ENCODE measurements at regions not wholly inside any gene's neighbourhood (a gene's known extent, or its start where the extent isn't known, plus 50 kb on each side); places are given as distances from the start of the nearest gene placed in this dataset.
"Not testable (repeated sequence)": the region's sequence is repeated elsewhere in the genome, so short reads cannot be mapped to it uniquely, and the experiment has no call there.

GRCh38 chr5:39526914-39527477, 102.2 kb upstream of the DAB2 start:
- H3K27me3 ChIP-seq (ENCODE audit: control insufficient read depth, insufficient read depth, low read length), result no peaks in the 10 kb centered on the region
- no peak overlapping the region for H3K9ac ChIP-seq (ENCODE audit: low read length in 3 of 3)
- TF ChIP-seq CTCF (IDR thresholded peaks at IDR 0.05; ENCODE audit: borderline replicate concordance, extremely low read depth, insufficient read depth), result no peak
- H3K36me3 ChIP-seq (ENCODE audit: control insufficient read depth in 2 of 3, insufficient read depth in 3 of 3, low read length in 3 of 3), result no peaks in the 10 kb centered on the region
- H3K27ac ChIP-seq (ENCODE audit: low read depth in 2 of 2, low read length in 2 of 2), result peak overlapping the region; percentile 5 to 13
- peak in 2 of 5 donors; percentile 28 to 64 for DNase-seq
- no peak overlapping the region for H3K4me3 ChIP-seq (ENCODE audit: low read length in 3 of 3)
- H3K9me3 ChIP-seq (ENCODE audit: control insufficient read depth in 2 of 3, insufficient read depth in 1 of 3, low read length in 3 of 3), result no peaks in the 10 kb centered on the region
- no peak for FAIRE-seq
- intact Hi-C loops (cut with DNase I), result no loop called here
- H3K4me1 ChIP-seq (ENCODE audit: control insufficient read depth in 2 of 3, insufficient read depth in 2 of 3, low read depth in 1 of 3, low read length in 3 of 3), result no peaks in the 10 kb centered on the region

- H3K27ac ChIP-seq (ENCODE audit: low read depth in 2 of 2, low read length in 2 of 2); H3K9me3 ChIP-seq (ENCODE audit: control insufficient read depth in 2 of 3, insufficient read depth in 1 of 3, low read length in 3 of 3); FAIRE-seq; H3K4me1 ChIP-seq (ENCODE audit: control insufficient read depth in 2 of 3, insufficient read depth in 2 of 3, low read depth in 1 of 3, low read length in 3 of 3); DNase-seq; H3K27me3 ChIP-seq (ENCODE audit: control insufficient read depth, insufficient read depth, low read length); H3K9ac ChIP-seq (ENCODE audit: low read length in 3 of 3); H3K4me3 ChIP-seq (ENCODE audit: low read length in 3 of 3); intact Hi-C loops (cut with DNase I); H3K36me3 ChIP-seq (ENCODE audit: control insufficient read depth in 2 of 3, insufficient read depth in 3 of 3, low read length in 3 of 3): not testable (repeated sequence)
Observed at GRCh38 chr5:39525781-39526180, 101.0 kb upstream of the DAB2 start.

GRCh38 chr5:39525271-39525670, 100.5 kb upstream of the DAB2 start:
- no peak for TF ChIP-seq CTCF (IDR thresholded peaks at IDR 0.05; ENCODE audit: borderline replicate concordance, extremely low read depth, insufficient read depth)
- Histone ChIP-seq H3K36me3 (ENCODE audit: control insufficient read depth in 2 of 3, insufficient read depth in 3 of 3, low read length in 3 of 3) (no peaks in the 10 kb centered on the region), H3K4me3 (ENCODE audit: low read length in 3 of 3) (no peak overlapping the region), H3K9ac (ENCODE audit: low read length in 3 of 3) (no peak overlapping the region), H3K27me3 (ENCODE audit: control insufficient read depth, insufficient read depth, low read length) (no peaks in the 10 kb centered on the region), H3K9me3 (ENCODE audit: control insufficient read depth in 2 of 3, insufficient read depth in 1 of 3, low read length in 3 of 3) (no peaks in the 10 kb centered on the region), H3K4me1 (ENCODE audit: control insufficient read depth in 2 of 3, insufficient read depth in 2 of 3, low read depth in 1 of 3, low read length in 3 of 3) (no peaks in the 10 kb centered on the region), H3K27ac (ENCODE audit: low read depth in 2 of 2, low read length in 2 of 2) (no peak overlapping the region)
- intact Hi-C loops (cut with DNase I), result no loop called here
- DNase-seq (no peak), FAIRE-seq (no peak)

GRCh38 chr5:39523821-39524220, 99.0 kb upstream of the DAB2 start:
- H3K27me3 ChIP-seq (ENCODE audit: control insufficient read depth, insufficient read depth, low read length), result no peaks in the 10 kb centered on the region
- TF ChIP-seq CTCF (IDR thresholded peaks at IDR 0.05; ENCODE audit: borderline replicate concordance, extremely low read depth, insufficient read depth), result no peak
- H3K9me3 ChIP-seq (ENCODE audit: control insufficient read depth in 2 of 3, insufficient read depth in 1 of 3, low read length in 3 of 3), result no peaks in the 10 kb centered on the region
- no peak overlapping the region for H3K9ac ChIP-seq (ENCODE audit: low read length in 3 of 3)
- no peak overlapping the region for H3K4me3 ChIP-seq (ENCODE audit: low read length in 3 of 3)
- H3K4me1 ChIP-seq (ENCODE audit: control insufficient read depth in 2 of 3, insufficient read depth in 2 of 3, low read depth in 1 of 3, low read length in 3 of 3), result peaks cover 0 to 3% (median 0%) of the 10 kb centered on the region in 3 donors
- no peak overlapping the region for H3K27ac ChIP-seq (ENCODE audit: low read depth in 2 of 2, low read length in 2 of 2)
- H3K36me3 ChIP-seq (ENCODE audit: control insufficient read depth in 2 of 3, insufficient read depth in 3 of 3, low read length in 3 of 3), result no peaks in the 10 kb centered on the region
- no peak for DNase-seq
- intact Hi-C loops (cut with DNase I), result no loop called here
- FAIRE-seq, result no peak
